Common myeloid progenitor, CD34-positive (primary cell): ENCODE measurements at regions not wholly inside any gene's neighbourhood (a gene's known extent, or its start where the extent isn't known, plus 50 kb on each side); places are given as distances from the start of the nearest gene placed in this dataset.
"Not testable (repeated sequence)": the region's sequence is repeated elsewhere in the genome, so short reads cannot be mapped to it uniquely, and the experiment has no call there.

Experiments
- CTCF ChIA-PET: fragments of 350-600 bp; sonication (Branson Sonifier 250); formaldehyde crosslinking; loops from one replicate; lab custom pipeline; 2021; ENCODE audit warnings: antibody characterized with exemption; lab: Charles Lee
- POLR2A ChIA-PET: fragments of 350-600 bp; sonication (Branson Sonifier 250); formaldehyde crosslinking; loops from one replicate; lab custom pipeline; 2021; ENCODE audit warnings: antibody characterized with exemption; lab: Charles Lee
- DNase-seq, 3 donors: peaks; one replicate each; pipeline versions ENCODE4 v3.0.0 to v3.0.0-alpha.2; 2013
- H3K27ac ChIP-seq, 2 experiments: 1 replicate in 1 of 2; 2 replicates in 1 of 2; pipeline ENCODE4 v1.7.0; 2013; ENCODE audit warnings: inconsistent platforms in 2 of 2, low read length in 2 of 2, mild to moderate bottlenecking in 2 of 2, low read depth in 1 of 2, moderate library complexity in 1 of 2; ENCODE audit not compliant: severe bottlenecking in 2 of 2, insufficient read depth in 1 of 2, poor library complexity in 1 of 2
- H3K27me3 ChIP-seq, 5 experiments: replicated peaks in 2 of 5; 1 replicate in 3 of 5; 2 replicates in 2 of 5; pipeline versions ENCODE4 v1.6.1 to v1.7.0; 2013; ENCODE audit warnings: low read length in 4 of 5, mild to moderate bottlenecking in 2 of 5, moderate library complexity in 2 of 5, inconsistent platforms in 1 of 5; ENCODE audit not compliant: insufficient read depth in 5 of 5, control insufficient read depth in 4 of 5
- H3K36me3 ChIP-seq, 4 experiments: 1 replicate in 2 of 4; 2 replicates in 2 of 4; pipeline versions ENCODE4 v1.6.1 to v1.7.0; 2013; ENCODE audit warnings: low read length in 3 of 4, control low read depth in 1 of 4, mild to moderate bottlenecking in 1 of 4; ENCODE audit not compliant: control insufficient read depth in 4 of 4, insufficient read depth in 4 of 4
- H3K4me1 ChIP-seq, 4 experiments: 1 replicate in 3 of 4; 2 replicates in 1 of 4; pipeline versions ENCODE4 v1.6.1 to v1.7.1; 2013; ENCODE audit warnings: low read length in 3 of 4, mild to moderate bottlenecking in 3 of 4, control low read depth in 1 of 4, inconsistent platforms in 1 of 4, moderate library complexity in 1 of 4; ENCODE audit not compliant: control insufficient read depth in 4 of 4, insufficient read depth in 4 of 4; ENCODE audit errors: control extremely low read depth in 1 of 4
- H3K4me3 ChIP-seq, 7 experiments: 1 replicate in 4 of 7; 2 replicates in 3 of 7; pipeline versions ENCODE4 v1.5.1 to v1.7.0; 2013; ENCODE audit warnings: mild to moderate bottlenecking in 7 of 7, low read length in 6 of 7, moderate library complexity in 6 of 7, inconsistent platforms in 2 of 7, low read depth in 2 of 7, control low read depth in 1 of 7; ENCODE audit not compliant: insufficient read depth in 4 of 7, control insufficient read depth in 1 of 7; ENCODE audit errors: extremely low read depth in 1 of 7
- H3K9me3 ChIP-seq, 5 experiments: 1 replicate in 4 of 5; 2 replicates in 1 of 5; pipeline versions ENCODE4 v1.6.1 to v1.7.1; 2013; ENCODE audit warnings: low read length in 4 of 5, mild to moderate bottlenecking in 2 of 5, inconsistent platforms in 1 of 5, low read depth in 1 of 5, moderate library complexity in 1 of 5; ENCODE audit not compliant: control insufficient read depth in 4 of 5, insufficient read depth in 2 of 5; ENCODE audit errors: control extremely low read depth in 1 of 5
- WGBS: methylation state at CpG from one replicate; pipeline ENCODE4 v1.1.5; 2013; ENCODE audit not compliant: insufficient coverage; 5-methylcytosine and 5-hydroxymethylcytosine counted together

GRCh38 chr13:40352802-40353562 lies 313.5 kb downstream of the FOXO1 start:
- POLR2A ChIA-PET = no interaction called here
- H3K9me3 ChIP-seq = no peaks in the 10 kb centered on the region
- CTCF ChIA-PET = no interaction called here
- H3K4me3 ChIP-seq = no peak overlapping the region
- no peak overlapping the region for H3K27ac ChIP-seq
- no peaks in the 10 kb centered on the region for H3K36me3 ChIP-seq
- no peaks in the 10 kb centered on the region for H3K4me1 ChIP-seq
- no peak for DNase-seq
- WGBS = 80% methylated on average over 5 of the region's 6 CpGs
- no peaks in the 10 kb centered on the region for H3K27me3 ChIP-seq

- DNase-seq = no peak
- no peak overlapping the region for H3K27ac ChIP-seq
- 96% methylated on average over 5 of the region's 6 CpGs for WGBS
- no peak overlapping the region for H3K4me3 ChIP-seq
- POLR2A ChIA-PET = no interaction called here
- no peaks in the 10 kb centered on the region for H3K9me3 ChIP-seq
- H3K4me1 ChIP-seq = no peaks in the 10 kb centered on the region
- CTCF ChIA-PET = interaction anchor here (0.9 kb wide), 1 partner anchor 23 kb away, joined by 3 read pairs; no protein-coding TSS in a partner anchor
- no peaks in the 10 kb centered on the region for H3K36me3 ChIP-seq
- H3K27me3 ChIP-seq = no peaks in the 10 kb centered on the region
Observed at GRCh38 chr13:40355126-40355724, 311.2 kb downstream of the FOXO1 start.

- WGBS = over 99% methylated on average over 6 of the region's 6 CpGs
- ChIA-PET POLR2A (no interaction called here), CTCF (interaction anchor here (0.6 to 0.9 kb wide), 2 partner anchors 24 to 69 kb away, joined by 3 read pairs; no protein-coding TSS in a partner anchor)
- Histone ChIP-seq H3K27ac (no peak overlapping the region), H3K9me3 (no peaks in the 10 kb centered on the region), H3K27me3 (no peaks in the 10 kb centered on the region), H3K4me1 (no peaks in the 10 kb centered on the region), H3K4me3 (no peak overlapping the region), H3K36me3 (no peaks in the 10 kb centered on the region)
- DNase-seq = no peak
Observed at GRCh38 chr13:40356011-40356410, 310.4 kb downstream of the FOXO1 start.

- DNase-seq, POLR2A ChIA-PET, H3K4me3 ChIP-seq, H3K9me3 ChIP-seq, H3K4me1 ChIP-seq, H3K27me3 ChIP-seq, H3K36me3 ChIP-seq, CTCF ChIA-PET, H3K27ac ChIP-seq: not testable (repeated sequence)
- 94% methylated on average over 5 of the region's 22 CpGs for WGBS
Observed at GRCh38 chr13:40356458-40356857, 310.0 kb downstream of the FOXO1 start.

- CTCF ChIA-PET = interaction anchor here (0.6 kb wide), 1 partner anchor 908 kb away, joined by 3 read pairs; no protein-coding TSS in a partner anchor
- no peaks in the 10 kb centered on the region for H3K4me1 ChIP-seq
Observed at GRCh38 chr13:40362502-40362901, 303.9 kb downstream of the FOXO1 start.

GRCh38 chr13:40363653-40364052 lies 302.8 kb downstream of the FOXO1 start:
- Histone ChIP-seq H3K4me1 (no peaks in the 10 kb centered on the region), H3K4me3 (no peak overlapping the region), H3K27ac (no peak overlapping the region), H3K9me3 (no peaks in the 10 kb centered on the region), H3K27me3 (no peaks in the 10 kb centered on the region), H3K36me3 (no peaks in the 10 kb centered on the region)
- POLR2A ChIA-PET = no interaction called here
- CTCF ChIA-PET = no interaction called here
- no peak for DNase-seq
- WGBS = 100% methylated on average over 1 of the region's 1 CpG

More at GRCh38 chr13:40362502-40362901, 303.9 kb downstream of the FOXO1 start:
- Histone ChIP-seq H3K4me3 (no peak overlapping the region), H3K36me3 (no peaks in the 10 kb centered on the region), H3K9me3 (no peaks in the 10 kb centered on the region), H3K27me3 (no peaks in the 10 kb centered on the region), H3K27ac (no peak overlapping the region)
- POLR2A ChIA-PET = no interaction called here
- 100% methylated on average over 3 of the region's 5 CpGs for WGBS
- no peak for DNase-seq

GRCh38 chr13:40366119-40366518 lies 300.3 kb downstream of the FOXO1 start:
- Histone ChIP-seq H3K36me3 (no peaks in the 10 kb centered on the region), H3K4me1 (no peaks in the 10 kb centered on the region), H3K4me3 (no peak overlapping the region), H3K9me3 (no peaks in the 10 kb centered on the region), H3K27ac (no peak overlapping the region), H3K27me3 (no peaks in the 10 kb centered on the region)
- WGBS = 100% methylated on average over 2 of the region's 6 CpGs
- no peak for DNase-seq
- CTCF ChIA-PET = no interaction called here
- POLR2A ChIA-PET = interaction anchor here (0.6 to 0.7 kb wide), 2 partner anchors 59 to 227 kb away, joined by 4 to 5 read pairs; no protein-coding TSS in a partner anchor
